HEK293 (cell line): ENCODE measurements at regions not wholly inside any gene's neighbourhood (a gene's known extent, or its start where the extent isn't known, plus 50 kb on each side); places are given as distances from the start of the nearest gene placed in this dataset.

Source experiments
- BCL11A ChIP-seq: fragments of 450-650 bp; formaldehyde crosslinking; IDR thresholded peaks from 2 replicates; pipeline ENCODE4 v1.5.1; 2016; ENCODE audit warnings: low read depth, missing biosample characterization, missing genetic modification characterization
- CTCF ChIP-seq: fragments of 450-650 bp; formaldehyde crosslinking; IDR thresholded peaks from 2 replicates; pipeline ENCODE4 v1.5.1; 2016; ENCODE audit warnings: missing biosample characterization, missing genetic modification characterization
- KLF1 ChIP-seq: fragments of 450-650 bp; formaldehyde crosslinking; IDR thresholded peaks from 2 replicates; pipeline ENCODE4 v1.5.1; 2016; ENCODE audit warnings: missing biosample characterization, missing genetic modification characterization
- REST ChIP-seq: fragments of 450-650 bp; formaldehyde crosslinking; IDR thresholded peaks from 2 replicates; pipeline ENCODE4 v1.5.1; 2016; ENCODE audit warnings: missing biosample characterization, missing genetic modification characterization
- ZBTB6 ChIP-seq: fragments of 450-650 bp; formaldehyde crosslinking; IDR thresholded peaks from 2 replicates; pipeline ENCODE4 v1.5.1; 2017; ENCODE audit warnings: missing biosample characterization, missing genetic modification characterization
- ZNF629 ChIP-seq: fragments of 450-650 bp; formaldehyde crosslinking; IDR thresholded peaks from 2 replicates; pipeline ENCODE4 v1.5.1; 2017; ENCODE audit warnings: missing biosample characterization, missing genetic modification characterization

GRCh38 chr6:147017153-147017552 is 187.1 kb upstream of the STXBP5 start:
- TF ChIP-seq BCL11A (tag by site-specific recombination) = no peak
- no peak for TF ChIP-seq CTCF (tag by site-specific recombination)
- TF ChIP-seq KLF1 (tag by site-specific recombination) = no peak
- no peak for TF ChIP-seq ZBTB6 (tag by site-specific recombination)
- TF ChIP-seq ZNF629 = no peak
- TF ChIP-seq REST (tag by site-specific recombination) = no peak
